ENCODE measurements at regions not wholly inside any gene's neighbourhood (a gene's known extent, or its start where the extent isn't known, plus 50 kb on each side); places are given as distances from the start of the nearest gene placed in this dataset.
"Not testable (repeated sequence)": the region's sequence is repeated elsewhere in the genome, so short reads cannot be mapped to it uniquely, and the experiment has no call there.

GRCh38 chr2:91497129-91498064, 2805.9 kb downstream of the RPIA start:
- not testable (repeated sequence) for DNase-seq (ENCODE audit: low spot score)

- DNase-seq (ENCODE audit: low spot score), result not testable (repeated sequence)
These were observed 2806.6 kb downstream of the RPIA start for GRCh38 chr2:91498065-91498449.

DNA sequence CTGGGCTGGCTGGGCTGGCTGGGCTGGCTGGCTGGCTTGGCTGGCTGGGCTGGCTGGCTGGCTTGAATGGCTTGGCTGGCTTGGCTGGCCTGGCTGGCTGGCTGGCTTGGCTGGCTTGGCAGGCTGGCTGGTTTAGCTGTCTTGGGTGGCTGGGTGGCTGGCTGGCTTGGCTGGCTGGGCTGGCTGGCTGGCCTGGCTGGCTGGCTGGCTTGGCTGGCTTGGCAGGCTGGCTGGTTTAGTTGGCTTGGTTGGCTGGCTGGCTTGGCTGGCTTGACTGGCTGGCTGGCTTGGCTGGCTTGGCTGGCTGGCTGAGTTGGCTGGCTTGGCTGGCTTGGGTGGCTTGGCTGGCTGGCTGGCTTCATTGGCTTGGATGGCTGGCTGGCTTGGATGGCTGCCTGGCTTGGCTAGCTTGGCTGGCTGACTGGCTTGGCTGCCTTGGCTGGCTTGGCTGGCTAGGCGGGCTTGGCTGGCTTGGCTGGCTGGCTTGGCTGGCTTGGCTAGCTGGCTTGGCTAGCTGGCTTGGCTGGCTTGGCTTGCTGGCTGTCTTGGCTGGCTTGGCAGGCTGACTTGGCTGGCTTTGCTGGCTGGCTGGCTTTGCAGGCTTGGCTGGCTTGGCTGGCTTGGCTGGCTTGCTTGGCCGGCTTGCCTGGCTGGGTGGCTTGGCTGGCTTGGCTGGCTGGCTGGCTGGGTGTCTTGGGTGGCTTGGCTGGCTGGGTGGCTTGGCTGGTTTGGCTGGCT, 2807.2 kb downstream of the RPIA start:
- not testable (repeated sequence) for DNase-seq (ENCODE audit: low spot score)

- DNase-seq (ENCODE audit: low spot score), result not testable (repeated sequence)
These were observed 2808.1 kb downstream of the RPIA start for GRCh38 chr2:91499431-91500050.

- not testable (repeated sequence) for DNase-seq (ENCODE audit: low spot score)
These were observed 2808.9 kb downstream of the RPIA start for GRCh38 chr2:91500246-91500977.

- not testable (repeated sequence) for DNase-seq (ENCODE audit: low spot score)
These were observed 2809.5 kb downstream of the RPIA start for GRCh38 chr2:91500978-91501310.

DNA sequence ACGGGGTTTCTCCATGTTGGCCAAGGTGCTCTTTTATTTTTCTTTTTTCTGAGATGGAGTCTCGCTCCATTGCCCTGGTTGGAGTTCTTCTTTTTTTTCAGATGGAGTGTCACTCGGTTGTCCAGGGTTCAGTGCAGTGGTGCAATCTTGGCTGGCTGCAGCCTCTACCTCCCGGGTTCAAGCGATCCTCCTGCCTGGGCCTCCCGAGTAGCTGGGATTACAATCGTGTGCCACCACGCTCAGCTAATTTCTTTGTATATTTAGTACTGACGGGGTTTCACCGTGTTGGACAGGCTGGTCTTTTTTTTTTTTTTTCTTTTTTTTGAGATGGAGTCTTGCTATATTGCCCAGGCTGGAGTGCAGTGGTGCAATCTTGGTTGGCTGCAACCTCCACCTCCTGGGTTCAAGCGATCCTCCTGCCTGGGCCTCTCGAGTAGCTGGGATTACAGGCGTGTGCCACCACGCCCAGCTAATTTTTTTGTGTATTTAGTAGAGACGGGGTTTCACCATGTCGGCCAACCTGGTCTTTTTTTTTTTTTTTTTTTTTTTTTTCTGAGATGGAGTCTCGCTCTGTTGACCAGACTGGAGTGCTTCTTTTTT, 2810.1 kb downstream of the RPIA start:
- DNase-seq (ENCODE audit: low spot score), result not testable (repeated sequence)

DNA sequence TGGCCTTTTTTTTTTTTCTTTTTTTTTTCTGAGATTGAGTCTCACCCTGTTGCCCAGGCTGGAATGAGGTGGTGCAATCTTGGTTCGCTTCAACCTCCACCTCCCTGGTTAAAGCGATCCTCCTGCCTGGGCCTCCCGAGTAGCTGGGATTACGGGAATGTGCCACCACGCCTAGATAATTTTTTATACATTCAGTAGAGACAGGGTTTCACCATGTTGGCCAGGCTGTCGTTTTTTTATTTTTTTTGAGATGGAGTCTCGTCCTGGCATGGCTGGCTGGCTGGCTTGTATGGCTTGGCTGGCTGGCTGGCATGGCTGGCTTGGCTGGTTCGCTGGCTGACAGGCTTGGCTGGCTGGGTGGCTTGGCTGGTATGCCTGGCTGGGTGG, 2812.1 kb downstream of the RPIA start:
- DNase-seq (ENCODE audit: low spot score), result not testable (repeated sequence)

DNA sequence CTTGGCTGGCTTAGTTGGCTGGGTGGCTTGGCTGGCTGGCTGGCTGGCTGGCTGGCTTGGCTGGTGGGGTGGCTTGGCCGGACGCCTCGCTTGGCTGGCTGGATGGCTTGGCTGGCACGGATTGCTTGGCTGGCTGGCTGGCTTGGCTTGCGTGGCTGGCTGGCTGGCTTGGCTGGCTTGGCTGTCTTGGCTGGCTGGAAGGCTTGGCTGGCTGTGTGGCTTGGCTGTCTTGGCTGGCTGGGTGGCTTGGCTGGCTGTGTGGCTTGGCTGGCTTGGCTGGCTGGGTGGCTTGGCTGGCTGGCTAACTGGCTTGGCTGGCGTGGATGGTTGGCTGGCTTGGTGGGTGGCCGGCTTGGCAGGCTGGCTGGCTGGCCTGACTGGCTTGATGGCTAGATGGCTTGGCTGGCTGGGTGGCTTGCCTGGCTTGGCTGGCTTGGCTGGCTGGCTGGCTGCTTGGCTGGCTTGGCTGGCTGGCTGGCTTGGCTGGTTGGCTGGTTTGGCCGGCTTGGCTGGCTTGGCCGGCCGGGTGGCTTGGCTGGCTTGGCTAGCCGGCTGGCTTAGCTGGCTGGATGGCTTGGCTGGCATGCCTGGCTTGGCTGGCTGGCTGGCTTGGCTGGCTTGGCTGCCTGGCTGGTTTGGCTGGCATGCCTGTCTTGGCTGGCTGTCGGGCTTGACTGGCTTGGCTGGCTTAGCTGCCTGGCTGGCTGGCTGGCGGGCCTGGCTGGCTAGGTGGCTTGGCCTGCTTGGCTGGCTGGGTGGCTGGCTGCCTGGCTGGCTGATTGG, 2812.7 kb downstream of the RPIA start:
- peak; percentile 9 for DNase-seq (ENCODE audit: low spot score)

GRCh38 chr2:91508816-91509215, 2817.3 kb downstream of the RPIA start:
- peak; percentile 8 for DNase-seq (ENCODE audit: low spot score)

GRCh38 chr2:91509276-91509675, 2817.8 kb downstream of the RPIA start:
- peak; percentile 7 for DNase-seq (ENCODE audit: low spot score)

GRCh38 chr2:91511166-91511565, 2819.7 kb downstream of the RPIA start:
- DNase-seq (ENCODE audit: low spot score), result peak; percentile 6

DNA sequence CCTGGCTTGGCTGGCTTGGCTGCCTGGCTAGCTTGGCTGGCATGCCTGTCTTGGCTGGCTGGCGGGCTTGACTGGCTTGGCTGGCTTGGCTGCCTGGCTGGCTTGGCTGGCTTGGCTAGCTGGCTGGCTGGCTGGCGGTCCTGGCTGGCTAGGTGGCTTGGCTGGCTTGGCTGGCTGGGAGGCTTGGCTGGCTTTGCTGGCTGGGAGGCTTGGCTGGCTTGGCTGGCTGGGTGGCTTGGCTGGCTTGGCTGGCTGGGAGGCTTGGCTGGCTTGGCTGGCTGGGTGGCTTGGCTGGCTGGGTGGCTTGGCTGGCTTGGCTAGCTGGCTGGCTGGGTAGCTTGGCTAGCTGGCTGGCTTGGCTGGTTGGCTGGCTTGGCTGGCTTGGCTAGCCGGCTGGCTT, 2824.5 kb downstream of the RPIA start:
- DNase-seq (ENCODE audit: low spot score), result peak; percentile 1

DNA sequence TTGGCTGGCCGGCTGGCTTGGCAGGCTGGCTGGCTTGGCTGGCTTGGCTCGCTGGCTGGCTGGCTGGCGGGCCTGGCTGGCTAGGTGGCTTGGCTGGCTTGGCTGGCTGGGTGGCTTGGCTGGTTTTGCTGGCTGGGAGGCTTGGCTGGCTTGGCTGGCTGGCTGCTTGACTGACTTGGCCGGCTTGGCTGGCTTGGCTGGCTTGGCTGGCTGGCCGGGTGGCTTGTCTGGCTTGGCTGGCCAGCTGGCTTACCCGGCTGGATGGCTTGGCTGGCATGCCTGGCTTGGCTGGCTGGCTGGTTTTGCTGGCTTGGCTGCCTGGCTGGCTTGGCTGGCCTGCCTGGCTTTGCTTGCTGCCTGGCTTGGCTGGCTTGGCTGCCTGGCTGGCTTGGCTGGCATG, 2825.2 kb downstream of the RPIA start:
- DNase-seq (ENCODE audit: low spot score), result peak; percentile 4

GRCh38 chr2:91517846-91518245, 2826.4 kb downstream of the RPIA start:
- DNase-seq (ENCODE audit: low spot score), result not testable (repeated sequence)

DNA sequence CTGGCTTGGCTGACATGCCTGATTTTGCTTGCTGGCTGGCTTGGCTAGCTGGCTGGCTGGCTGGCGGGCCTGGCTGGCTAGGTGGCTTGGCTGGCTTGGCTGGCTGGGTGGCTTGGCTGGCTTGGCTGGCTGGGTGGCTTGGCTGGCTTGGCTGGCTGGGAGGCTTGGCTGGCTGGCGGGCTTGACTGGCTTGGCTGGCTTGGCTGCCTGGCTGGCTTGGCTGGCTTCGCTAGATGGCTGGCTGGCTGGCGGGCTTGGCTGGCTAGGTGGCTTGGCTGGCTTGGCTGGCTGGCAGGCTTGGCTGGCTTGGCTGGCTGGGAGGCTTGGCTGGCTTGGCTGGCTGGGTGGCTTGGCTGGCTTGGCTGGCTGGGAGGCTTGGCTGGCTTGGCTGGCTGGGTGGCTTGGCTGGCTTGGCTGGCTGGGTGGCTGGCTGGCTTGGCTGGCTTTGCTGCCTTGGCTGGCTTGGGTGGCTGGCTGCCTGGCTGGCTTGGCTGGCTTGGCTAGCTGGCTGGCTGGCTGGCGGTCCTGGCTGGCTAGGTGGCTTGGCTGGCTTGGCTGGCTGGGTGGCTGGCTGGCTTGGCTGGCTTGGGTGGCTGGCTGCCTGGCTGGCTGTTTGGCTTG, 2827.0 kb downstream of the RPIA start:
- DNase-seq (ENCODE audit: low spot score), result peak; percentile 9

DNA sequence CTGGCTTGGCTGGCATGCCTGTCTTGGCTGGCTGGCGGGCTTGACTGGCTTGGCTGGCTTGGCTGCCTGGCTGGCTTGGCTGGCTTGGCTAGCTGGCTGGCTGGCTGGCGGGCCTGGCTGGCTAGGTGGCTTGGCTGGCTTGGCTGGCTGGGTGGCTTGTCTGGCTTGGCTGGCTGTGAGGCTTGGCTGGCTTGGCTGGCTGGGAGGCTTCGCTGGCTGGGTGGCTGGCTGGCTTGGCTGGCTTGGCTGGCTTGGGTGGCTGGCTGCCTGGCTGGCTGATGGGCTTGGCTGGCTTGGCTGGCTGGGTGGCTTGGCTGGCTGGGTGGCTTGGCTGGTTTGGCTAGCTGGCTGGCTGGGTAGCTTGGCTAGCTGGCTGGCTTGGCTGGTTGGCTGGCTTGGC, 2827.9 kb downstream of the RPIA start:
- DNase-seq (ENCODE audit: low spot score), result not testable (repeated sequence)

DNA sequence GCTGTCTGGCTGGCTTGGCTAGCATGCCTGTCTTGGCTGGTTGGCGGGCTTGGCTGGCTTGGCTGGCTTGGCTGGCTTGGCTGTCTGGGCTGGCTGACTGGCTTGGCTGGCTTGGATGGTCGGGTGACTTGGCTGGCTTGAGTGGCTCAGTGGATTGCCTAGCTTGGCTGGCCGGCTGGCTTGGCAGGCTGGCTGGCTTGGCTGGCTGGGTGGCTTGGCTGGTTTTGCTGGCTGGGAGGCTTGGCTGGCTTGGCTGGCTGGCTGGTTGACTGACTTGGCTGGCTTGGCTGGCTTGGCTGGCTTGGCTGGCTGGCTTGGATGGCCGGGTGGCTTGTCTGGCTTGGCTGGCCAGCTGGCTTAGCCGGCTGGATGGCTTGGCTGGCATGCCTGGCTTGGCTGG, 2828.4 kb downstream of the RPIA start:
- DNase-seq (ENCODE audit: low spot score), result peak; percentile 9

GRCh38 chr2:91520523-91520922, 2829.1 kb downstream of the RPIA start:
- peak; percentile 1 for DNase-seq (ENCODE audit: low spot score)

DNA sequence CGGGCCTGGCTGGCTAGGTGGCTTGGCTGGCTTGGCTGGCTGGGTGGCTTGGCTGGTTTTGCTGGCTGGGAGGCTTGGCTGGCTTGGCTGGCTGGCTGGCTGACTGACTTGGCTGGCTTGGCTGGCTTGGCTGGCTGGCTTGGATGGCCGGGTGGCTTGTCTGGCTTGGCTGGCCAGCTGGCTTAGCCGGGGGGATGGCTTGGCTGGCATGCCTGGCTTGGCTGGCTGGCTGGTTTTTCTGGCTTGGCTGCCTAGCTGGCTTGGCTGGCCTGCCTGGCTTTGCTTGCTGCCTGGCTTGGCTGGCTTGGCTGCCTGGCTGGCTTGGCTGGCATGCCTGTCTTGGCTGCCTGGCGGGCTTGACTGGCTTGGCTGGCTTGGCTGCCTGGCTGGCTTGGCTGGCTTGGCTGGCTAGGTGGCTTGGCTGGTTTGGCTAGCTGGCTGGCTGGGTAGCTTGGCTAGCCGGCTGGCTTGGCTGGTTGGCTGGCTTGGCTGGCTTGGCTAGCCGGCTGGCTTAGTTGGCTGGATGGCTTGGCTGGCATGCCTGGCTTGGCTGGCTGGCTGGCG, 2829.6 kb downstream of the RPIA start:
- not testable (repeated sequence) for DNase-seq (ENCODE audit: low spot score)
